ENCODE measurements at regions not wholly inside any gene's neighbourhood (a gene's known extent, or its start where the extent isn't known, plus 50 kb on each side); places are given as distances from the start of the nearest gene placed in this dataset.
"Not testable (repeated sequence)": the region's sequence is repeated elsewhere in the genome, so short reads cannot be mapped to it uniquely, and the experiment has no call there.

- TF ChIP-seq, protein P1, sequence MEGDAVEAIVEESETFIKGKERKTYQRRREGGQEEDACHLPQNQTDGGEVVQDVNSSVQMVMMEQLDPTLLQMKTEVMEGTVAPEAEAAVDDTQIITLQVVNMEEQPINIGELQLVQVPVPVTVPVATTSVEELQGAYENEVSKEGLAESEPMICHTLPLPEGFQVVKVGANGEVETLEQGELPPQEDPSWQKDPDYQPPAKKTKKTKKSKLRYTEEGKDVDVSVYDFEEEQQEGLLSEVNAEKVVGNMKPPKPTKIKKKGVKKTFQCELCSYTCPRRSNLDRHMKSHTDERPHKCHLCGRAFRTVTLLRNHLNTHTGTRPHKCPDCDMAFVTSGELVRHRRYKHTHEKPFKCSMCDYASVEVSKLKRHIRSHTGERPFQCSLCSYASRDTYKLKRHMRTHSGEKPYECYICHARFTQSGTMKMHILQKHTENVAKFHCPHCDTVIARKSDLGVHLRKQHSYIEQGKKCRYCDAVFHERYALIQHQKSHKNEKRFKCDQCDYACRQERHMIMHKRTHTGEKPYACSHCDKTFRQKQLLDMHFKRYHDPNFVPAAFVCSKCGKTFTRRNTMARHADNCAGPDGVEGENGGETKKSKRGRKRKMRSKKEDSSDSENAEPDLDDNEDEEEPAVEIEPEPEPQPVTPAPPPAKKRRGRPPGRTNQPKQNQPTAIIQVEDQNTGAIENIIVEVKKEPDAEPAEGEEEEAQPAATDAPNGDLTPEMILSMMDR (conservative IDR thresholded peaks at IDR 0.05; ENCODE audit: low read depth in 2 of 2) = no peak
- TF ChIP-seq NANOG (IDR thresholded peaks at IDR 0.05; ENCODE audit: borderline replicate concordance) (no peak), ZNF331 (CRISPR knock-in tag; IDR thresholded peaks at IDR 0.05; ENCODE audit: low read depth) (no peak)
These were observed 85.0 kb downstream of the EMX2 start (continued) for GRCh38 chr10:117627561-117627960.

- not testable (repeated sequence) for H3K4me1 Mint-ChIP-seq
These were observed 87.2 kb downstream of the EMX2 start for GRCh38 chr10:117629717-117630116.

GRCh38 chr10:117631276-117632145, 89.0 kb downstream of the EMX2 start:
- Histone ChIP-seq H3K27ac (ENCODE audit: low read depth) (no peak overlapping the region), H2AFZ (no peak overlapping the region), H3K4me3 (no peak overlapping the region), H3K4me1 (ENCODE audit: insufficient read depth) (no peaks in the 10 kb centered on the region), H3K27me3 (ENCODE audit: insufficient read depth) (no peaks in the 10 kb centered on the region), H3K9me2 (ENCODE audit: insufficient read depth) (no peaks in the 10 kb centered on the region), H3K36me3 (ENCODE audit: insufficient read depth) (no peaks in the 10 kb centered on the region), H4K20me1 (replicated peaks; ENCODE audit: insufficient read depth) (no peaks in the 10 kb centered on the region), H3F3A (replicated peaks; ENCODE audit: low read depth) (no peaks in the 10 kb centered on the region), H3K79me2 (replicated peaks; ENCODE audit: insufficient read depth) (no peaks in the 10 kb centered on the region), H3K4me2 (no peak overlapping the region)
- DNase-seq (ENCODE audit: low spot score) (no peak), ATAC-seq (no peak)
- Mint-ChIP-seq H3K27ac (no peak overlapping the region), H3K4me1 (no peaks in the 10 kb centered on the region), H3K9me3 (no peaks in the 10 kb centered on the region), H3K36me3 (ENCODE audit: low read depth) (no peaks in the 10 kb centered on the region), H3K4me3 (no peak overlapping the region), H3K27me3 (ENCODE audit: insufficient read depth, low read depth, poor library complexity) (peaks cover 6% of the 10 kb centered on the region)
- TF ChIP-seq ETS1 (IDR thresholded peaks at IDR 0.05) = no peak
- no peak for TF ChIP-seq STAT1 (IDR thresholded peaks at IDR 0.05; ENCODE audit: unreplicated experiment)
- TF ChIP-seq POLR2AphosphoS5 (IDR thresholded peaks at IDR 0.05; ENCODE audit: low read depth) = no peak
- TF ChIP-seq NANOG (IDR thresholded peaks at IDR 0.05; ENCODE audit: borderline replicate concordance) = no peak
- TF ChIP-seq, protein P1 (conservative IDR thresholded peaks at IDR 0.05; ENCODE audit: low read depth in 2 of 2) = no peak
- no peak for TF ChIP-seq EZH2phosphoT487 (IDR thresholded peaks at IDR 0.05; ENCODE audit: unreplicated experiment)
- TF ChIP-seq REST (IDR thresholded peaks at IDR 0.05; ENCODE audit: unreplicated experiment) = no peak
- no peak for TF ChIP-seq JUNB (IDR thresholded peaks at IDR 0.05; ENCODE audit: unreplicated experiment)
- TF ChIP-seq EZH2 (IDR thresholded peaks at IDR 0.05; ENCODE audit: low read depth, unreplicated experiment) = no peak

More at GRCh38 chr10:117629717-117630116, 87.2 kb downstream of the EMX2 start:
- H3K27ac ChIP-seq (ENCODE audit: low read depth); H3K9me3 Mint-ChIP-seq; H3F3A ChIP-seq (replicated peaks; ENCODE audit: low read depth); H3K9me2 ChIP-seq (ENCODE audit: insufficient read depth); H3K4me2 ChIP-seq; DNase-seq (ENCODE audit: low spot score); H3K36me3 ChIP-seq (ENCODE audit: insufficient read depth); H4K20me1 ChIP-seq (replicated peaks; ENCODE audit: insufficient read depth); H3K4me1 ChIP-seq (ENCODE audit: insufficient read depth); H3K36me3 Mint-ChIP-seq (ENCODE audit: low read depth); ATAC-seq; H3K27me3 Mint-ChIP-seq (ENCODE audit: insufficient read depth, low read depth, poor library complexity); H2AFZ ChIP-seq; H3K79me2 ChIP-seq (replicated peaks; ENCODE audit: insufficient read depth); H3K27ac Mint-ChIP-seq; H3K4me3 Mint-ChIP-seq; H3K4me3 ChIP-seq; H3K27me3 ChIP-seq (ENCODE audit: insufficient read depth): not testable (repeated sequence)

Data from GM23338 (cell line).